Suprapubic skin (tissue), 3 donors: ENCODE measurements at regions not wholly inside any gene's neighbourhood (a gene's known extent, or its start where the extent isn't known, plus 50 kb on each side); places are given as distances from the start of the nearest gene placed in this dataset.

Experiments used
- CTCF ChIP-seq, 2 donors: fragments of 200-600 bp in 1 of 2; fragments of 450-650 bp in 1 of 2; sonication (generic) in 1 of 2; IDR thresholded peaks; one replicate each; pipeline ENCODE4 v1.5.1; 2016 to 2019; ENCODE audit warnings: antibody characterized with exemption in 2 of 2, mild to moderate bottlenecking in 1 of 2, moderate library complexity in 1 of 2
- EP300 ChIP-seq: sonication (generic); formaldehyde crosslinking; IDR thresholded peaks from one replicate; pipeline ENCODE4 v1.6.1; 2017; ENCODE audit warnings: antibody characterized with exemption
- POLR2A ChIP-seq, 2 donors: fragments of 450-650 bp; IDR thresholded peaks; one replicate each; pipeline ENCODE4 v1.6.1; 2017; ENCODE audit warnings: antibody characterized with exemption in 2 of 2, mild to moderate bottlenecking in 2 of 2, moderate library complexity in 2 of 2

GRCh38 chr4:83862471-83862870 is 326.6 kb downstream of the GPAT3 start:
- no peak for TF ChIP-seq CTCF (IDR thresholded peaks at IDR 0.05)
- no peak for TF ChIP-seq POLR2A (IDR thresholded peaks at IDR 0.05)
- TF ChIP-seq EP300 = no peak
